Activated CD8-positive, alpha-beta memory T cell treated with anti-CD3 and anti-CD28 coated beads for 36 hours (primary cell): ENCODE measurements at regions not wholly inside any gene's neighbourhood (a gene's known extent, or its start where the extent isn't known, plus 50 kb on each side); places are given as distances from the start of the nearest gene placed in this dataset.

Experiments used
- CTCF ChIA-PET: fragments of 350-600 bp; sonication (Branson Sonifier 250); formaldehyde crosslinking; loops from one replicate; lab custom pipeline; 2021; ENCODE audit warnings: antibody characterized with exemption; lab: Charles Lee
- POLR2A ChIA-PET: fragments of 350-600 bp; sonication (Branson Sonifier 250); formaldehyde crosslinking; loops from one replicate; lab custom pipeline; 2021; ENCODE audit warnings: antibody characterized with exemption; lab: Charles Lee

DNA sequence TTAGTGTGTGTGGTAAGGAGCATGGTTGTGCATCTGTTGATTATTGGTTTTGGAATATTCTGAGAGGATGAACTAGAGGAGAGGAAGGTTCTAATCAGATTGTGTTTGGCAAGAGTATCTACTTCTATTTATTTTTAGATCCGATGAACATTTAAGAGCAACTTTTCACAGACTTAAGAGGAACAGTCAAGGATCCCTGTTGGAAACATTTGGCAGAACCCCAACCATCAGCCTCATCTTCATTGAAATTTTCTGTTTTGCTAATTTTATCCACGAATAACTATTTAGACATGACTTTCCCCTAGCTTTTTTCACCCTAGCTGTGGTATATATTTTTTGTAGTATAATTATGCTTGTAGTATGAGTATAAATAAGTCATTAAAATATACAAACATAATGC is 868.5 kb downstream of the MAT2B start:
- ChIA-PET POLR2A (no interaction called here), CTCF (no interaction called here)

GRCh38 chr5:164375051-164375450 is 869.6 kb downstream of the MAT2B start:
- POLR2A ChIA-PET: no interaction called here
- CTCF ChIA-PET: no interaction called here

GRCh38 chr5:164376843-164377242 is 871.4 kb downstream of the MAT2B start:
- POLR2A ChIA-PET: no interaction called here
- CTCF ChIA-PET: no interaction called here

DNA sequence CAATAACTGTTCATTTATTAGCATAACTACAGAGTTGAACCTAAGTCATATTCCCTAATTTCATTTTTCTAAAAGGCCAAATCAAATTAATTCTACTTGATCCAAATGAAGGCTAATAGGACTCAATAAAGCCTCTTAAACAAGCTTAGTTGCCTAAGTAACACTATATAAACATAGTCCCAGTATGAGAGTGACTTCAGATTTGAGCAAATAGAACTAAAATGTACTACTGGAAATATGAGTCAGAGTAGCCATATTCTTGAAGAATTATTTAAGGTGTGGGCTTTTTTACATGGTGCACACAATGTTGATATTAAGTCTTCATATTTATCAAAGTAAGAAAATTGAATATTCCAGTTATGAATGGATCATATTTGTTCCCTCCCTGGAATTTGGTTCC is 872.3 kb downstream of the MAT2B start:
- ChIA-PET CTCF (no interaction called here), POLR2A (no interaction called here)

DNA sequence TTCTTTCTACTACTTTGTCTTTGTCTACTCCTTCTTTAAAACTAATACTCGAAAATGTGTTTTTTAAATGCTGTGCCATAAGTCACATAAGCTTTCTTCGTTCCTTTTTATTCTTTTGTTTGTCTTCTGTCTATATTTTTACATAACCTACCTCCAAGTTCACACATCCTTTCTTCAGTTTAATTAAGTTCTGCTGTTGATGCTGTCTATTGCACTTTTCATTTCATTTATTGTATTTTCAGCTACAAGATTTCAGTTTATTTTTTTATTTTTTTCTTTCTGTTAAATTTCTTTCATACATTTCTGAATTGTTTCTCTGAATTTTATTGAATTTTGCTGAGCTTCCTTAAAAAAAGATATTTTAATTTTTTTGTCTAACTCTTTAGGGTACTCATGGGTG is 878.2 kb downstream of the MAT2B start:
- CTCF ChIA-PET: no interaction called here
- POLR2A ChIA-PET: no interaction called here

GRCh38 chr5:164392531-164392930 is 887.1 kb downstream of the MAT2B start:
- ChIA-PET POLR2A (no interaction called here), CTCF (no interaction called here)

GRCh38 chr5:164394686-164395194 is 889.3 kb downstream of the MAT2B start:
- ChIA-PET POLR2A (no interaction called here), CTCF (no interaction called here)

DNA sequence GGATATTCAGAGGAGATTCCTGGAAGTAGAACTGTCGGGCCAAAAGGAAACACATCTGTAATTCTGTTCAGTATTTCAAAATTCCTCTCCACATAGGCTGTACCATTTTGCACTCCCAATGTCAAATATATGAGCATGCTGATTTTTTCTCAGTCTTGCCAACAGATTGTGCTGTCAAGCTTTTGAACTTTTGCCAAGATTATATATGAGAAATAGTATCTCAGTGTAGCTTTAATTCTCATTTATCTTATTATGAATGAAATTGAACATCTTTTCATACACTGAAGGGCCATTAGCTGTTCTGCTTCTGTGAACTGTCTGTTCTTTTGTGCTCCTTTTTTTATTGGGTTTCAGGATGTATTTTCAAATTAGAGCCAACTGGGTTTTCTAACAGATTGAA is 907.1 kb downstream of the MAT2B start:
- CTCF ChIA-PET: no interaction called here
- POLR2A ChIA-PET: no interaction called here

GRCh38 chr5:164420161-164420560 is 914.7 kb downstream of the MAT2B start:
- CTCF ChIA-PET: no interaction called here
- POLR2A ChIA-PET: no interaction called here

DNA sequence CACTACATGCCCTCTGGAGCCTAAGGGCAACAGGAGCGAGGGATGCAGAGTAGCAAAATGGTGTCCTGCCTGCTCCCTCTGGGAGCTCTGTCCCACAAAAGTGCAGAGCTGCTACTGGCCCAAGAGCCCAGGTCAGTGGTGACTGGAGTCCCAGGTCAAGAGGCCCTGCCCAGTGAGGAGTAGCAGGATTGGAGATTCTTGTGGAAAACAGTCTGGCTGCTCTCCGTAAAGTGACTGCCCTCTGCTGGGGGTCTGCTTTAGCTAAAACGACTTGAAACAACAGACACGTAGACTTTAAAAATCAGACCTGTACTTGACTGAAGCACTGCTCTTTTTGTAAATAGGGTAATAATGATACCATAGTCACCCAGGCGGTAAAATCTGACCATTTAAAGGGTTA is 917.0 kb downstream of the MAT2B start:
- CTCF ChIA-PET: no interaction called here
- POLR2A ChIA-PET: no interaction called here

- CTCF ChIA-PET: no interaction called here
- POLR2A ChIA-PET: no interaction called here
Measured at GRCh38 chr5:164431634-164432304, 926.4 kb downstream of the MAT2B start.

- POLR2A ChIA-PET: no interaction called here
- CTCF ChIA-PET: no interaction called here
Measured at GRCh38 chr5:164433106-164433870, 927.9 kb downstream of the MAT2B start.

GRCh38 chr5:164435576-164435975 is 930.2 kb downstream of the MAT2B start:
- CTCF ChIA-PET: no interaction called here
- POLR2A ChIA-PET: no interaction called here

DNA sequence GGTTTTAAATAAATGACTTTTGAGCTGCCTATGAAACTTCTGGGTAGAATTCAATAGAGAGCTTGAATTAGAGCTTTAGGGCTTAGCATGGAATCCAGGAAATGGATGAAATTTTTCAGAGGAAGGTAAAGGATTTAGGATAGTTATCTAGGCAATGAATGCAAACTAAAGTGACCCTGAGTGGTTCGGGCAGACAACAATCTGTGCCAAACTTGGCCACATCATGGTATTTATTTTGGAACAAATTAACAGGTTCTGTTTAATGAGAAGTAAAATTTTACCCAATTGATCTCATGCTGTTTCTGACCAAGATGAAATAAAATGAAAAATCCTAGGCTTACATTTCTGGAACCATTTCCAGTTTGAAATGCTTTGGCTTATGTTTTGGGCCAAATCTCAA is 934.4 kb downstream of the MAT2B start:
- POLR2A ChIA-PET: no interaction called here
- CTCF ChIA-PET: no interaction called here

DNA sequence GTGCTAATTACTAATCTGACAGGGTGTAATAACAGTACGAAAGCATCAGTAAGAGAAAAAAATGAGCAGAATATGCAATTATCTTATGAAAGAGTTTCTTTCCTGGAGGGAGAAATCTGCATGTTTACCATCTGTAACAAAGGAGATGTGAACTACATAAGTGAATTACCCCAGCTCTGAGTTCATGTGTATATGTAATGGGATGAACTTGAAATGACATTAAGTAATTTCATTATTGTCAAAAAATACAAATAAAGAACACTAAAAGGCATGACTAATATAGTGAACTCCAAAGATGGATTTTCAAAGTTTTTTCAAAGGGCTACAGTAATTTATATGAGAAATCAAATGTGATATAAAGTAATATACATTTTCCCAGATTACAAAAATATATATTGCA is 944.0 kb downstream of the MAT2B start:
- CTCF ChIA-PET: no interaction called here

DNA sequence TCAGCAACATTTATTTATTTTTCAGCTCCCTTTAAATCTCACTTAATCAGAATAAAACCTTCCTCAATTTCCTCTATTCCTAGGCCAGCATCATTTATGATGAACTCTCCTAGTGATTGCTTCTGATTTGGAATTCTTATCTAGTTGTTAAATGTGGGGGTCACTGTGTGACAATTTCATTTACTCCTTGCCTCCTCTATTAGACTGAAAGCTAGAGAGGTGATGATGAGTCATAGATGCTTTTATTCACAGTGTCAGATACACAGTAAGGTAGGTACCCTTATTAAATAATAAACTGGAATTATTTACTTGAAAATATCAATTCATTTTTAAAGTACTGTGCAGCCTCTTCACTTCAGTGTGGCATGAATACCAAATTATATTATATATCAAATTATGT is 960.6 kb downstream of the MAT2B start:
- ChIA-PET CTCF (no interaction called here), POLR2A (no interaction called here)

More for the DNA sequence above, 944.0 kb downstream of the MAT2B start:
- POLR2A ChIA-PET: no interaction called here

- POLR2A ChIA-PET: no interaction called here
- CTCF ChIA-PET: no interaction called here
Measured at GRCh38 chr5:164470312-164470711, 964.9 kb downstream of the MAT2B start.

- POLR2A ChIA-PET: no interaction called here
- CTCF ChIA-PET: no interaction called here
Measured at GRCh38 chr5:164472165-164472564, 966.7 kb downstream of the MAT2B start.

GRCh38 chr5:164475339-164475977 is 970.0 kb downstream of the MAT2B start:
- POLR2A ChIA-PET: no interaction called here
- CTCF ChIA-PET: no interaction called here

DNA sequence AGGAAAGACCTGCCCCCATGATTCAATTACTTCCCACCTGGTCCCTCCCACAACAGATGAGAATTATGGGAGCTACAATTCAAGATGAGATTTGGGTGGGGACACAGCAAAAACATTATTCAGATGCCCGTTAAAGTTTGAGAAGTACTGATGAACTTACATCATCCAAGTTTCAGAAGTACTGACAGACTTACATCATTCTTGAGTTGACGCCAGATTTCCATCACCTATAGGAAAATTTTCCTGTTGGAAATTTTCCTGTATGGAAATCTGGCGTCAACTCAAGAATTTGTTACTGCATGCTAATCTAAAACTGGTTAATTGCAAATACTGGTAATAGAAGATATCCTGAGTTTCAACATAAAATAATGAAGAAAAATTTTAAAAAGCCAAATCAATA is 975.9 kb downstream of the MAT2B start:
- ChIA-PET POLR2A (no interaction called here), CTCF (no interaction called here)

DNA sequence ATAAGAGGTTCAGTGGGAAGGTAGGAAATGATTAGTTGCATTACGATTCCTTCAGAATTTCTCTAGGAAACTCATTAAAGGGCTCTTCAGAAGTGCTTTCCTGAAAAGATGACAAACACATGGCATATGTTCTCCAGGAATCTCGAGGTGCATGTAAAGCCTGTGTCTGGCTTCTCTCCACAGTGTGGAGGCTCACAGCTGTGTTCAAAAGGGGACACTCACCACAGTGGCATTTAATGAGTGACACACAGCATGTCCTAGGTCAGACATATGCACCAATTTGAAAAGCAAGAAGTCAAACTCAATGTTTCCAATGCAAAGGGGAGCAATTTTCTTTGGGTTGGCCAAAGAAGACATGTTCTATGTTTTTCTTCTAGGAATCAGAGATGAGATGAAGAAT is 976.9 kb downstream of the MAT2B start:
- ChIA-PET POLR2A (no interaction called here), CTCF (no interaction called here)
